IMR-90 (cell line): ENCODE measurements at regions not wholly inside any gene's neighbourhood (a gene's known extent, or its start where the extent isn't known, plus 50 kb on each side); places are given as distances from the start of the nearest gene placed in this dataset.

Source experiments
- ATAC-seq: fragments of 200-7000 bp; cut with Tn5 transposase; 2 replicates; pipeline ENCODE4 v1.9.1; 2020; ENCODE audit warnings: low read depth, mild to moderate bottlenecking, moderate library complexity
- BruUV-seq: library from RNA; stranded (reverse); fragments of 400-500 nt; replicated peaks from 2 replicates; lab custom pipeline; 2021; lab: Mats Ljungman, UMichigan
- CTCF ChIA-PET: fragments of 300-600 bp; formaldehyde crosslinking; extraction: SDS; loops from one replicate; lab custom pipeline; 2021; ENCODE audit warnings: antibody characterized with exemption; lab: Yijun Ruan, JAX
- POLR2A ChIA-PET: fragments of 300-600 bp; sonication (Branson Sonifier 250); formaldehyde crosslinking; loops from one replicate; lab custom pipeline; 2022; ENCODE audit warnings: antibody characterized with exemption; ENCODE audit not compliant: unreplicated experiment; lab: Charles Lee
- DNase-seq: peaks from one replicate; pipeline ENCODE4 v3.0.0; 2013
- H2AFZ ChIP-seq: replicated peaks from 2 replicates; pipeline ENCODE3; 2013; ENCODE audit warnings: low read length, mild to moderate bottlenecking; ENCODE audit not compliant: poor library complexity
- H2AK5ac ChIP-seq: 2 replicates; pipeline ENCODE4 v1.6.1; 2013; ENCODE audit warnings: low read depth, low read length, inconsistent platforms
- H2AK9ac ChIP-seq: replicated peaks from 2 replicates; pipeline ENCODE3; 2013; ENCODE audit warnings: mild to moderate bottlenecking, low read depth, low read length, moderate library complexity; ENCODE audit not compliant: poor library complexity
- H2BK120ac ChIP-seq: 2 replicates; pipeline ENCODE4 v1.6.1; 2013; ENCODE audit warnings: low read depth, low read length, inconsistent platforms
- H2BK15ac ChIP-seq: 3 replicates; pipeline ENCODE4 v1.6.1; 2013; ENCODE audit warnings: low read depth, low read length, inconsistent platforms
- H2BK20ac ChIP-seq: 2 replicates; pipeline ENCODE4 v1.6.1; 2013; ENCODE audit warnings: low read depth, mild to moderate bottlenecking, inconsistent platforms, low read length, moderate library complexity
- H2BK5ac ChIP-seq: 2 replicates; pipeline ENCODE4 v1.6.1; 2013; ENCODE audit warnings: mild to moderate bottlenecking, low read depth, low read length, inconsistent platforms; ENCODE audit not compliant: poor library complexity, severe bottlenecking
- H3K14ac ChIP-seq: replicated peaks from 2 replicates; pipeline ENCODE4 v1.6.1; 2013; ENCODE audit warnings: low read depth, low read length, inconsistent platforms
- H3K18ac ChIP-seq: 2 replicates; pipeline ENCODE4 v1.6.1; 2013; ENCODE audit warnings: low read depth, low read length, control low read depth
- H3K23ac ChIP-seq: 2 replicates; pipeline ENCODE4 v1.6.1; 2013; ENCODE audit warnings: low read depth, low read length, inconsistent platforms
- H3K27ac ChIP-seq: 2 replicates; pipeline ENCODE4 v1.5.1; 2013; ENCODE audit warnings: mild to moderate bottlenecking, control low read depth, low read length; ENCODE audit not compliant: insufficient read depth
- H3K27me3 ChIP-seq: 2 replicates; pipeline ENCODE4 v1.6.1; 2013; ENCODE audit warnings: low read length; ENCODE audit not compliant: control insufficient read depth, insufficient read depth
- H3K36me3 ChIP-seq: 2 replicates; pipeline ENCODE4 v1.6.1; 2013; ENCODE audit warnings: low read length, mixed read lengths; ENCODE audit not compliant: control insufficient read depth, insufficient read depth
- H3K4ac ChIP-seq: 2 replicates; pipeline ENCODE4 v1.6.1; 2013; ENCODE audit warnings: low read depth, low read length, inconsistent platforms
- H3K4me1 ChIP-seq: 2 replicates; pipeline ENCODE4 v1.6.1; 2013; ENCODE audit warnings: low read length, mixed read lengths; ENCODE audit not compliant: control insufficient read depth, insufficient read depth
- H3K4me2 ChIP-seq: 2 replicates; pipeline ENCODE4 v1.6.1; 2013; ENCODE audit warnings: low read depth, mild to moderate bottlenecking, control low read depth, low read length, moderate library complexity
- H3K4me3 ChIP-seq: 2 replicates; pipeline ENCODE4 v1.5.1; 2013; ENCODE audit warnings: low read depth, mild to moderate bottlenecking, control low read depth, low read length, moderate library complexity; ENCODE audit not compliant: insufficient read depth
- H3K56ac ChIP-seq: 2 replicates; pipeline ENCODE4 v1.6.1; 2013; ENCODE audit warnings: low read length, inconsistent platforms; ENCODE audit not compliant: insufficient read depth; ENCODE audit errors: extremely low read depth
- H3K79me1 ChIP-seq, 2 experiments: 2 replicates each; pipeline ENCODE4 v1.6.1; 2013; ENCODE audit warnings: low read length in 2 of 2, inconsistent platforms in 1 of 2, low read depth in 1 of 2
- H3K9ac ChIP-seq: 2 replicates; pipeline ENCODE4 v1.6.1; 2013; ENCODE audit warnings: low read depth, low read length, control low read depth
- H3K9me1 ChIP-seq: 2 replicates; pipeline ENCODE4 v1.6.1; 2013; ENCODE audit warnings: low read length, inconsistent platforms; ENCODE audit not compliant: insufficient read depth
- H3K9me3 ChIP-seq: 2 replicates; pipeline ENCODE4 v1.6.1; 2013; ENCODE audit warnings: low read length; ENCODE audit not compliant: control insufficient read depth, insufficient read depth
- H4K20me1 ChIP-seq: 2 replicates; pipeline ENCODE4 v1.6.1; 2013; ENCODE audit warnings: low read length, inconsistent platforms; ENCODE audit not compliant: insufficient read depth
- H4K5ac ChIP-seq: 2 replicates; pipeline ENCODE4 v1.6.1; 2013; ENCODE audit warnings: mild to moderate bottlenecking, low read depth, low read length, control low read depth
- H4K8ac ChIP-seq, 2 experiments: 2 replicates each; pipeline ENCODE4 v1.6.1; 2013; ENCODE audit warnings: low read depth in 2 of 2, low read length in 2 of 2, control low read depth in 1 of 2, inconsistent platforms in 1 of 2
- H4K91ac ChIP-seq: 2 replicates; pipeline ENCODE4 v1.6.1; 2013; ENCODE audit warnings: low read depth, low read length, inconsistent platforms; ENCODE audit not compliant: insufficient read depth
- BHLHE40 ChIP-seq: fragments of 150-350 bp; IDR thresholded peaks from 2 replicates; pipeline ENCODE4 v1.6.1; 2016; ENCODE audit warnings: mild to moderate bottlenecking, low read depth, low read length
- CHD1 ChIP-seq: IDR thresholded peaks from 2 replicates; pipeline ENCODE4 v1.6.1; 2012; ENCODE audit warnings: low read depth, low read length, improper control_type of control experiment
- ELK1 ChIP-seq: fragments of 150-350 bp; IDR thresholded peaks from 2 replicates; pipeline ENCODE4 v1.6.1; 2016; ENCODE audit warnings: low read depth, mild to moderate bottlenecking, low read length, moderate library complexity, borderline replicate concordance
- MAFK ChIP-seq: IDR thresholded peaks from 2 replicates; pipeline ENCODE4 v1.6.1; 2012; ENCODE audit warnings: low read depth, low read length, improper control_type of control experiment
- NFE2L2 ChIP-seq: fragments of 150-350 bp; IDR thresholded peaks from 2 replicates; pipeline ENCODE4 v1.6.1; 2016; ENCODE audit warnings: low read depth, mild to moderate bottlenecking, low read length
- RAD21 ChIP-seq: IDR thresholded peaks from 2 replicates; pipeline ENCODE4 v1.6.1; 2012; ENCODE audit warnings: low read length, improper control_type of control experiment
- RCOR1 ChIP-seq: IDR thresholded peaks from 2 replicates; pipeline ENCODE4 v1.6.1; 2012; ENCODE audit warnings: mild to moderate bottlenecking, low read length, improper control_type of control experiment; ENCODE audit not compliant: insufficient replicate concordance
- RFX5 ChIP-seq: IDR thresholded peaks from 2 replicates; pipeline ENCODE4 v1.8.0; 2012; ENCODE audit warnings: low read depth, mild to moderate bottlenecking, low read length, moderate library complexity
- SMC3 ChIP-seq: fragments of 150-350 bp; IDR thresholded peaks from 2 replicates; pipeline ENCODE4 v1.6.1; 2016; ENCODE audit warnings: low read depth, mild to moderate bottlenecking, antibody characterized with exemption, low read length, moderate library complexity
- USF2 ChIP-seq: fragments of 150-350 bp; IDR thresholded peaks from 2 replicates; pipeline ENCODE4 v1.6.1; 2017; ENCODE audit warnings: mild to moderate bottlenecking, antibody characterized with exemption, low read length, low read depth
- WGBS, 2 experiments: methylation state at CpG; one replicate each; pipeline versions ENCODE4 v1.1.5 to v1.1.7; 2013; ENCODE audit warnings: missing lambda C conversion rate in 2 of 2; ENCODE audit not compliant: insufficient read length in 1 of 2; ENCODE audit errors: extremely low coverage in 2 of 2; 5-methylcytosine and 5-hydroxymethylcytosine counted together
- dilution Hi-C: fragments of 300-500 bp; cut with HindIII; formaldehyde crosslinking; loops from one replicate; pipeline ENCODE4 v1.14.3; 2018; ENCODE audit warnings: low sequenced_read_pairs; ENCODE audit not compliant: unreplicated experiment
- in situ Hi-C: fragments of 300-500 bp; cut with MboI; formaldehyde crosslinking; loops from 3 replicates; pipeline ENCODE4 v1.14.3; 2019; ENCODE audit warnings: low sequenced_read_pairs, inconsistent platforms, mixed read lengths
- intact Hi-C: fragments of 100-400 bp; cut with micrococcal nuclease; formaldehyde crosslinking; loops from 2 replicates; pipeline ENCODE4 v1.10.0; 2022
- TF ChIP-seq, protein P1 (sequence below): conservative IDR thresholded peaks from 2 replicates; pipeline ENCODE4 v1.5.1; 2012; ENCODE audit warnings: mild to moderate bottlenecking, low read depth, low read length, improper control_type of control experiment

DNA sequence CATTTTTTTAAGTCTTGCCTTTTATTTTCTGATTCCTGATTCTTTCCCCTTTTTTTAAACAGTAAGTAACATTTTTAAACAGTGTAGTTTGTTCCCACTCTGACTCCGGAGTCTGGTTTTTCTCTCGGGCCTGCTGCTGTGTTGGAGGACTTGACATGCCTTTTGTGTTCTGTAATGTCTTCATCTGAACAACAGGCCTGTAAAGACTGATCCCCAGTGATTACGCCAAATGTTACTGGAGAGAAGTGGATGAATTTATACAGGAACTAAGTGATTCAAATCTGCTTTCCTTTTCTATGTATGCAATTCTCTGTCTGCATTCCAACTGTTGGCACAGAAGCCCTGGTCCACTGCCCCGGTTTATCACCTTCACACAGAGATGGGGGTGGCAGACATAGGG lies 54.3 kb upstream of the RMDN2 start:
- Histone ChIP-seq H3K4me2 (no peak overlapping the region), H3K4me1 (peaks cover 16% of the 10 kb centered on the region), H4K91ac (no peak overlapping the region), H3K27ac (no peak overlapping the region), H4K20me1 (no peaks in the 10 kb centered on the region), H3K27me3 (no peaks in the 10 kb centered on the region), H3K56ac (no peak overlapping the region), H2AK9ac (no peak overlapping the region), H3K9me3 (no peaks in the 10 kb centered on the region), H2AK5ac (peak overlapping the region; percentile 80; the same call in 1 of the 2 replicates), H2BK15ac (peak overlapping the region; percentile 36; the same call in 1 of the 3 replicates), H4K8ac (no peak overlapping the region; a peak in 1 of 4 replicates), H2BK20ac (peak overlapping the region; percentile 74; the same call in 1 of the 2 replicates), H3K18ac (peak overlapping the region; percentile 33; the same call in 1 of the 2 replicates), H2AFZ (no peak overlapping the region), H2BK5ac (no peak overlapping the region), H3K14ac (peak overlapping the region; percentile 81; the same call in 1 of the 2 replicates), H3K9me1 (peaks cover 20% of the 10 kb centered on the region), H3K79me1 (no peaks in the 10 kb centered on the region), H3K36me3 (no peaks in the 10 kb centered on the region), H3K23ac (peak overlapping the region; percentile 0; the same call in 1 of the 2 replicates), H3K4ac (peak overlapping the region; percentile 66; the same call in 1 of the 2 replicates), H4K5ac (no peak overlapping the region), H3K4me3 (no peak overlapping the region), H3K9ac (no peak overlapping the region), H2BK120ac (peak overlapping the region; percentile 52; the same call in 1 of the 2 replicates)
- dilution Hi-C loops: no loop called here
- TF ChIP-seq RFX5 (no peak), SMC3 (no peak), NFE2L2 (no peak), ELK1 (no peak), RAD21 (no peak), MAFK (no peak), BHLHE40 (no peak), CHD1 (no peak), USF2 (no peak), RCOR1 (no peak)
- TF ChIP-seq, protein P1, sequence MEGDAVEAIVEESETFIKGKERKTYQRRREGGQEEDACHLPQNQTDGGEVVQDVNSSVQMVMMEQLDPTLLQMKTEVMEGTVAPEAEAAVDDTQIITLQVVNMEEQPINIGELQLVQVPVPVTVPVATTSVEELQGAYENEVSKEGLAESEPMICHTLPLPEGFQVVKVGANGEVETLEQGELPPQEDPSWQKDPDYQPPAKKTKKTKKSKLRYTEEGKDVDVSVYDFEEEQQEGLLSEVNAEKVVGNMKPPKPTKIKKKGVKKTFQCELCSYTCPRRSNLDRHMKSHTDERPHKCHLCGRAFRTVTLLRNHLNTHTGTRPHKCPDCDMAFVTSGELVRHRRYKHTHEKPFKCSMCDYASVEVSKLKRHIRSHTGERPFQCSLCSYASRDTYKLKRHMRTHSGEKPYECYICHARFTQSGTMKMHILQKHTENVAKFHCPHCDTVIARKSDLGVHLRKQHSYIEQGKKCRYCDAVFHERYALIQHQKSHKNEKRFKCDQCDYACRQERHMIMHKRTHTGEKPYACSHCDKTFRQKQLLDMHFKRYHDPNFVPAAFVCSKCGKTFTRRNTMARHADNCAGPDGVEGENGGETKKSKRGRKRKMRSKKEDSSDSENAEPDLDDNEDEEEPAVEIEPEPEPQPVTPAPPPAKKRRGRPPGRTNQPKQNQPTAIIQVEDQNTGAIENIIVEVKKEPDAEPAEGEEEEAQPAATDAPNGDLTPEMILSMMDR: no peak
- DNase-seq (peak; percentile 42), ATAC-seq (no peak)
- WGBS, 2 experiments: 40% methylated on average over 1 of the region's 4 CpGs; no CpG with 5 or more reads in 1 of the 2 experiments
- in situ Hi-C loops: no loop called here
- intact Hi-C loops: no loop called here
- BruUV-seq: no TSS peak
- ChIA-PET POLR2A (interaction anchor here (0.7 kb wide), 1 partner anchor 88 kb away, joined by 4 read pairs; no protein-coding TSS in a partner anchor), CTCF (interaction anchor here (0.6 to 0.7 kb wide), 2 partner anchors 22 to 414 kb away, joined by 5 to 6 read pairs; no protein-coding TSS in a partner anchor)
